Upper lobe of left lung (tissue), 4 donors: ENCODE measurements at regions not wholly inside any gene's neighbourhood (a gene's known extent, or its start where the extent isn't known, plus 50 kb on each side); places are given as distances from the start of the nearest gene placed in this dataset.

ENCODE experiments used
- CTCF ChIP-seq, 6 experiments: fragments of 450-650 bp in 4 of 6; fragments of 200-600 bp in 2 of 6; sonication (generic) in 2 of 6; IDR thresholded peaks; one replicate each; pipeline ENCODE4 v1.5.1; 2016 to 2019; ENCODE audit warnings: antibody characterized with exemption in 6 of 6
- EP300 ChIP-seq, 4 donors: sonication (generic); formaldehyde crosslinking; IDR thresholded peaks; one replicate each; pipeline ENCODE4 v1.5.1; 2017; ENCODE audit warnings: antibody characterized with exemption in 4 of 4, control low read depth in 2 of 4

GRCh38 chr11:45501392-45502225 is 163.8 kb downstream of the CHST1 start:
- TF ChIP-seq CTCF (IDR thresholded peaks at IDR 0.05): no peak
- no peak for TF ChIP-seq EP300 (IDR thresholded peaks at IDR 0.05)
